GM23338 (cell line): ENCODE measurements at regions not wholly inside any gene's neighbourhood (a gene's known extent, or its start where the extent isn't known, plus 50 kb on each side); places are given as distances from the start of the nearest gene placed in this dataset.

ENCODE experiments used
- ATAC-seq: fragments of 200-7000 bp; cut with Tn5 transposase; 3 replicates; pipeline ENCODE4 v1.9.1; 2020
- DNase-seq: peaks from one replicate; pipeline ENCODE4 v3.0.0-alpha.2; 2015; ENCODE audit warnings: low spot score
- H2AFZ ChIP-seq: fragments of 200-600 bp; sonication (generic); 2 replicates; pipeline ENCODE4 v1.8.0; 2016; ENCODE audit warnings: antibody characterized with exemption, mild to moderate bottlenecking, moderate library complexity
- H3F3A ChIP-seq: fragments of 200-600 bp; sonication (generic); replicated peaks from 2 replicates; pipeline ENCODE4 v1.8.0; 2017; ENCODE audit warnings: antibody characterized with exemption, mixed run types, low read depth
- H3K27ac ChIP-seq: fragments of 200-600 bp; sonication (generic); 2 replicates; pipeline ENCODE4 v1.6.1; 2016; ENCODE audit warnings: low read depth
- H3K27me3 ChIP-seq: fragments of 200-600 bp; sonication (generic); 2 replicates; pipeline ENCODE4 v1.8.0; 2016; ENCODE audit warnings: mild to moderate bottlenecking, mixed run types, moderate library complexity; ENCODE audit not compliant: insufficient read depth
- H3K36me3 ChIP-seq: fragments of 200-600 bp; sonication (generic); 2 replicates; pipeline ENCODE4 v1.8.0; 2016; ENCODE audit warnings: mild to moderate bottlenecking; ENCODE audit not compliant: insufficient read depth
- H3K4me1 ChIP-seq: fragments of 200-600 bp; sonication (generic); 2 replicates; pipeline ENCODE4 v1.8.0; 2016; ENCODE audit warnings: mild to moderate bottlenecking, moderate library complexity; ENCODE audit not compliant: insufficient read depth
- H3K4me2 ChIP-seq: fragments of 200-600 bp; sonication (generic); 2 replicates; pipeline ENCODE4 v1.7.1; 2017; ENCODE audit warnings: mixed run types
- H3K4me3 ChIP-seq: fragments of 200-600 bp; sonication (generic); 2 replicates; pipeline ENCODE4 v1.6.1; 2016; ENCODE audit warnings: mixed run types
- H3K79me2 ChIP-seq: fragments of 200-600 bp; sonication (generic); replicated peaks from 2 replicates; pipeline ENCODE4 v1.8.0; 2017; ENCODE audit warnings: mild to moderate bottlenecking; ENCODE audit not compliant: insufficient read depth
- H3K9me2 ChIP-seq: fragments of 200-600 bp; sonication (generic); 2 replicates; pipeline ENCODE4 v1.8.0; 2017; ENCODE audit not compliant: insufficient read depth
- H4K20me1 ChIP-seq: fragments of 200-600 bp; sonication (generic); replicated peaks from 2 replicates; pipeline ENCODE4 v1.8.0; 2017; ENCODE audit warnings: mild to moderate bottlenecking; ENCODE audit not compliant: insufficient read depth
- H3K27ac Mint-ChIP-seq: 2 replicates; pipeline ENCODE4 v1.8.0; 2020; ENCODE audit warnings: inconsistent platforms, mild to moderate bottlenecking, moderate library complexity, mixed read lengths
- H3K27me3 Mint-ChIP-seq: 3 replicates; pipeline ENCODE4 v1.8.0; 2022; ENCODE audit warnings: low read depth, mild to moderate bottlenecking, moderate library complexity, mixed read lengths, inconsistent platforms; ENCODE audit not compliant: insufficient read depth, poor library complexity
- H3K36me3 Mint-ChIP-seq: 3 replicates; pipeline ENCODE4 v1.8.0; 2021; ENCODE audit warnings: low read depth, mild to moderate bottlenecking, inconsistent platforms, moderate library complexity, mixed read lengths
- H3K4me1 Mint-ChIP-seq: 3 replicates; pipeline ENCODE4 v1.8.0; 2020; ENCODE audit warnings: mild to moderate bottlenecking, inconsistent platforms, mixed read lengths
- H3K4me3 Mint-ChIP-seq: 3 replicates; pipeline ENCODE4 v1.8.0; 2021; ENCODE audit warnings: moderate library complexity, mild to moderate bottlenecking, inconsistent platforms, mixed read lengths
- H3K9me3 Mint-ChIP-seq: 3 replicates; pipeline ENCODE4 v1.8.0; 2020; ENCODE audit warnings: moderate library complexity, mild to moderate bottlenecking, inconsistent platforms, mixed read lengths
- CREB1 ChIP-seq: fragments of 250-450 bp; sonication (Bioruptor Pico); IDR thresholded peaks from 2 replicates; pipeline ENCODE4 v1.5.0; 2020; ENCODE audit warnings: low read depth, mild to moderate bottlenecking, moderate library complexity
- CTCF ChIP-seq, 2 experiments: fragments of 200-600 bp in 1 of 2; sonication (generic) in 1 of 2; conservative IDR thresholded peaks; 2 replicates each; pipeline versions ENCODE4 v1.5.1 to v1.6.1; 2016 to 2017; ENCODE audit warnings: antibody characterized with exemption in 2 of 2, low read depth in 2 of 2, mild to moderate bottlenecking in 2 of 2, moderate library complexity in 1 of 2
- ETS1 ChIP-seq: IDR thresholded peaks from 2 replicates; pipeline ENCODE4 v1.6.1; 2016; ENCODE audit warnings: antibody characterized with exemption
- EZH2 ChIP-seq: fragments of 200-600 bp; sonication (generic); IDR thresholded peaks from one replicate; pipeline ENCODE4 v1.8.0; 2017; ENCODE audit warnings: antibody characterized with exemption, mild to moderate bottlenecking, low read depth; ENCODE audit not compliant: unreplicated experiment
- EZH2phosphoT487 ChIP-seq: fragments of 200-600 bp; sonication (generic); IDR thresholded peaks from one replicate; pipeline ENCODE4 v1.8.1; 2018; ENCODE audit warnings: antibody characterized with exemption; ENCODE audit not compliant: unreplicated experiment
- JUNB ChIP-seq: IDR thresholded peaks from one replicate; pipeline ENCODE4 v1.6.1; 2016; ENCODE audit warnings: antibody characterized with exemption; ENCODE audit not compliant: unreplicated experiment
- NANOG ChIP-seq: IDR thresholded peaks from 2 replicates; pipeline ENCODE4 v1.6.1; 2016; ENCODE audit warnings: antibody characterized with exemption, borderline replicate concordance
- POLR2AphosphoS5 ChIP-seq: IDR thresholded peaks from 2 replicates; pipeline ENCODE4 v1.6.1; 2016; ENCODE audit warnings: antibody characterized with exemption, low read depth
- REST ChIP-seq: IDR thresholded peaks from one replicate; pipeline ENCODE4 v1.6.1; 2018; ENCODE audit warnings: antibody characterized with exemption; ENCODE audit not compliant: unreplicated experiment
- STAT1 ChIP-seq: IDR thresholded peaks from one replicate; pipeline ENCODE4 v1.6.1; 2016; ENCODE audit warnings: antibody characterized with exemption; ENCODE audit not compliant: unreplicated experiment
- ZNF114 ChIP-seq: fragments of 250-450 bp; sonication (Bioruptor Pico); IDR thresholded peaks from 2 replicates; pipeline ENCODE4 v1.5.0; 2020; ENCODE audit warnings: mild to moderate bottlenecking, moderate library complexity
- ZNF331 ChIP-seq: fragments of 250-450 bp; sonication (Bioruptor Pico); IDR thresholded peaks from 2 replicates; pipeline ENCODE4 v1.5.0; 2020; ENCODE audit warnings: low read depth, mild to moderate bottlenecking, moderate library complexity
- ZNF462 ChIP-seq: fragments of 250-450 bp; sonication (Bioruptor Pico); IDR thresholded peaks from 2 replicates; pipeline ENCODE4 v1.5.0; 2020; ENCODE audit warnings: mild to moderate bottlenecking, moderate library complexity

GRCh38 chr10:88172159-88172558 lies 308.7 kb downstream of the PTEN start:
- no peaks in the 10 kb centered on the region for H4K20me1 ChIP-seq
- Mint-ChIP-seq H3K27me3 (peaks cover 1% of the 10 kb centered on the region), H3K9me3 (peaks cover 8% of the 10 kb centered on the region; the same call in 2 of the 3 replicates), H3K36me3 (no peaks in the 10 kb centered on the region; the same call in 2 of the 3 replicates), H3K4me3 (no peak overlapping the region), H3K27ac (no peak overlapping the region), H3K4me1 (no peaks in the 10 kb centered on the region)
- H3K9me2 ChIP-seq, result no peaks in the 10 kb centered on the region
- H3K4me3 ChIP-seq, result no peak overlapping the region
- H3F3A ChIP-seq, result no peaks in the 10 kb centered on the region
- DNase-seq (no peak), ATAC-seq (no peak)
- H3K27ac ChIP-seq, result no peak overlapping the region
- H3K36me3 ChIP-seq, result peaks cover 3% of the 10 kb centered on the region
- TF ChIP-seq ZNF114 (CRISPR knock-in tag) (no peak), ETS1 (no peak), EZH2 (no peak), CREB1 (CRISPR knock-in tag) (no peak), JUNB (no peak), CTCF (conservative IDR thresholded peaks at IDR 0.05; ENCODE audit: low read depth in 2 of 2) (no peak), STAT1 (no peak), POLR2AphosphoS5 (no peak), EZH2phosphoT487 (no peak), ZNF462 (CRISPR knock-in tag) (no peak), REST (no peak), NANOG (no peak), ZNF331 (no peak)
- no peak overlapping the region for H3K4me2 ChIP-seq
- H3K27me3 ChIP-seq, result no peaks in the 10 kb centered on the region
- no peaks in the 10 kb centered on the region for H3K79me2 ChIP-seq
- H2AFZ ChIP-seq, result no peak overlapping the region
- no peaks in the 10 kb centered on the region for H3K4me1 ChIP-seq
